Fibroblast of lung (primary cell): ENCODE measurements at regions not wholly inside any gene's neighbourhood (a gene's known extent, or its start where the extent isn't known, plus 50 kb on each side); places are given as distances from the start of the nearest gene placed in this dataset.

Experiments
- CTCF ChIP-seq, 2 donors: IDR thresholded peaks in 1 of 2; conservative IDR thresholded peaks in 1 of 2; 1 replicate in 1 of 2; 2 replicates in 1 of 2; pipeline ENCODE4 v1.5.1; 2011 to 2012; ENCODE audit warnings: low read length in 2 of 2, control low read depth in 1 of 2, inconsistent platforms in 1 of 2, low read depth in 1 of 2, mild to moderate bottlenecking in 1 of 2
- EZH2 ChIP-seq: IDR thresholded peaks from 2 replicates; pipeline ENCODE4 v1.5.1; 2012; ENCODE audit warnings: low read length, control low read depth, mild to moderate bottlenecking; ENCODE audit errors: missing control alignments

GRCh38 chr3:178028933-178029332 is 507.3 kb upstream of the KCNMB2 start:
- no peak for TF ChIP-seq CTCF (conservative IDR thresholded peaks at IDR 0.05 in 1 of 2, IDR thresholded peaks at IDR 0.05 in 1 of 2; ENCODE audit: low read depth in 1 of 2, low read length in 2 of 2)
- TF ChIP-seq EZH2, result no peak
